Hepatocyte (in vitro differentiated cells): ENCODE measurements at regions not wholly inside any gene's neighbourhood (a gene's known extent, or its start where the extent isn't known, plus 50 kb on each side); places are given as distances from the start of the nearest gene placed in this dataset.

ENCODE experiments used
- DNase-seq: peaks from one replicate; pipeline ENCODE4 v3.0.0-alpha.2; 2016; ENCODE audit warnings: low spot score
- H2AFZ ChIP-seq: fragments of 200-600 bp; sonication (generic); 2 replicates; pipeline ENCODE4 v1.6.0; 2016; ENCODE audit warnings: antibody characterized with exemption, mild to moderate bottlenecking
- H3K27ac ChIP-seq: fragments of 200-600 bp; sonication (generic); 2 replicates; pipeline ENCODE4 v1.5.1; 2016; ENCODE audit warnings: mild to moderate bottlenecking
- H3K27me3 ChIP-seq: fragments of 200-600 bp; sonication (generic); 2 replicates; pipeline ENCODE4 v1.6.1; 2016
- H3K36me3 ChIP-seq: fragments of 200-600 bp; sonication (generic); replicated peaks from 2 replicates; pipeline ENCODE4 v1.5.1; 2016; ENCODE audit warnings: low read depth; ENCODE audit not compliant: insufficient read depth
- H3K4me1 ChIP-seq: fragments of 200-600 bp; sonication (generic); 2 replicates; pipeline ENCODE4 v1.5.1; 2016; ENCODE audit warnings: mild to moderate bottlenecking, moderate library complexity; ENCODE audit not compliant: insufficient read depth
- H3K4me2 ChIP-seq: fragments of 200-600 bp; sonication (generic); 2 replicates; pipeline ENCODE4 v1.6.0; 2016
- H3K4me3 ChIP-seq: fragments of 200-600 bp; sonication (generic); 2 replicates; pipeline ENCODE4 v1.5.1; 2016; ENCODE audit warnings: mild to moderate bottlenecking
- H3K79me2 ChIP-seq: fragments of 200-600 bp; sonication (generic); 2 replicates; pipeline ENCODE4 v1.6.0; 2017; ENCODE audit warnings: mild to moderate bottlenecking
- H3K9me2 ChIP-seq: fragments of 200-600 bp; sonication (generic); replicated peaks from 2 replicates; pipeline ENCODE4 v1.6.0; 2017; ENCODE audit warnings: mild to moderate bottlenecking; ENCODE audit not compliant: insufficient read depth
- H3K9me3 ChIP-seq: fragments of 200-600 bp; sonication (generic); 2 replicates; pipeline ENCODE4 v1.5.1; 2016; ENCODE audit warnings: low read depth, mild to moderate bottlenecking
- H4K20me1 ChIP-seq: fragments of 200-600 bp; sonication (generic); 2 replicates; pipeline ENCODE4 v1.6.0; 2016; ENCODE audit warnings: mild to moderate bottlenecking; ENCODE audit not compliant: insufficient read depth, poor library complexity, severe bottlenecking
- CTCF ChIP-seq: fragments of 200-600 bp; sonication (generic); IDR thresholded peaks from 2 replicates; pipeline ENCODE4 v1.5.1; 2016; ENCODE audit warnings: antibody characterized with exemption, mild to moderate bottlenecking; ENCODE audit not compliant: poor library complexity
- EZH2 ChIP-seq: fragments of 200-600 bp; sonication (generic); IDR thresholded peaks from 2 replicates; pipeline ENCODE4 v1.6.1; 2016; ENCODE audit warnings: antibody characterized with exemption, mild to moderate bottlenecking, borderline replicate concordance
- EZH2phosphoT487 ChIP-seq: fragments of 200-600 bp; sonication (generic); IDR thresholded peaks from one replicate; pipeline ENCODE4 v1.6.1; 2018; ENCODE audit warnings: antibody characterized with exemption, mild to moderate bottlenecking, low read depth, moderate library complexity; ENCODE audit not compliant: unreplicated experiment, severe bottlenecking
- WGBS: methylation state at CpG from one replicate; pipeline ENCODE4 v1.1.6; 2016; ENCODE audit warnings: low lambda C conversion rate; ENCODE audit errors: missing lambda C conversion rate; 5-methylcytosine and 5-hydroxymethylcytosine counted together

GRCh38 chr16:80016731-80017326, 416.3 kb upstream of the MAF start:
- Histone ChIP-seq H3K27me3 (no peaks in the 10 kb centered on the region), H2AFZ (no peak overlapping the region), H3K79me2 (no peaks in the 10 kb centered on the region), H3K9me3 (no peaks in the 10 kb centered on the region), H3K36me3 (no peaks in the 10 kb centered on the region), H3K27ac (no peak overlapping the region), H3K9me2 (no peaks in the 10 kb centered on the region), H3K4me1 (no peaks in the 10 kb centered on the region), H3K4me3 (no peak overlapping the region), H4K20me1 (no peaks in the 10 kb centered on the region), H3K4me2 (no peak overlapping the region)
- 80% methylated on average over 9 of the region's 9 CpGs for WGBS
- no peak for TF ChIP-seq CTCF
- TF ChIP-seq EZH2, result no peak
- no peak for TF ChIP-seq EZH2phosphoT487
- DNase-seq, result no peak

- Histone ChIP-seq H3K27me3 (no peaks in the 10 kb centered on the region), H3K9me3 (no peaks in the 10 kb centered on the region), H3K27ac (no peak overlapping the region), H3K4me1 (no peaks in the 10 kb centered on the region), H3K36me3 (no peaks in the 10 kb centered on the region), H3K79me2 (no peaks in the 10 kb centered on the region), H3K4me2 (no peak overlapping the region), H3K9me2 (no peaks in the 10 kb centered on the region), H4K20me1 (no peaks in the 10 kb centered on the region), H3K4me3 (no peak overlapping the region), H2AFZ (no peak overlapping the region)
- WGBS, result 94% methylated on average over 6 of the region's 6 CpGs
- DNase-seq, result no peak
- no peak for TF ChIP-seq CTCF
- no peak for TF ChIP-seq EZH2phosphoT487
- no peak for TF ChIP-seq EZH2
Measured at GRCh38 chr16:80015566-80015965, 415.0 kb upstream of the MAF start.

GRCh38 chr16:80014241-80014939, 413.9 kb upstream of the MAF start:
- no peaks in the 10 kb centered on the region for H3K9me2 ChIP-seq
- no peak overlapping the region for H3K4me3 ChIP-seq
- no peak overlapping the region for H3K4me2 ChIP-seq
- H3K27me3 ChIP-seq, result no peaks in the 10 kb centered on the region
- H4K20me1 ChIP-seq, result no peaks in the 10 kb centered on the region
- no peak overlapping the region for H2AFZ ChIP-seq
- TF ChIP-seq CTCF (no peak), EZH2phosphoT487 (no peak)
- 58% methylated on average over 1 of the region's 1 CpG for WGBS
- H3K4me1 ChIP-seq, result no peaks in the 10 kb centered on the region
- H3K9me3 ChIP-seq, result no peaks in the 10 kb centered on the region
- H3K27ac ChIP-seq, result no peak overlapping the region
- H3K79me2 ChIP-seq, result no peaks in the 10 kb centered on the region
- H3K36me3 ChIP-seq, result no peaks in the 10 kb centered on the region
- DNase-seq, result no peak
